Heart right ventricle (tissue), 16 donors: ENCODE measurements at regions not wholly inside any gene's neighbourhood (a gene's known extent, or its start where the extent isn't known, plus 50 kb on each side); places are given as distances from the start of the nearest gene placed in this dataset.
"Not testable (repeated sequence)": the region's sequence is repeated elsewhere in the genome, so short reads cannot be mapped to it uniquely, and the experiment has no call there.

Experiments
- ATAC-seq, 8 donors: fragments of 200-7000 bp; cut with Tn5 transposase; one replicate each; pipeline ENCODE4 v1.9.1; 2020; ENCODE audit warnings: mild to moderate bottlenecking in 8 of 8, moderate library complexity in 8 of 8, moderate number of reproducible peaks in 1 of 8
- DNase-seq, 2 donors: peaks; one replicate each; pipeline ENCODE4 v3.0.0-alpha.2; 2020
- H3K27ac ChIP-seq, 10 donors: fragments of 200-600 bp; sonication (generic) in 2 of 10; one replicate each; pipeline versions ENCODE4 v1.5.0 to v1.8.0; 2020 to 2022; ENCODE audit warnings: mild to moderate bottlenecking in 3 of 10
- H3K27me3 ChIP-seq, 7 donors: fragments of 200-600 bp; one replicate each; pipeline ENCODE4 v1.8.0; 2021 to 2022; ENCODE audit warnings: mild to moderate bottlenecking in 2 of 7
- H3K36me3 ChIP-seq, 9 donors: fragments of 200-600 bp; sonication (generic) in 1 of 9; one replicate each; pipeline versions ENCODE4 v1.5.0 to v1.8.0; 2020 to 2022; ENCODE audit warnings: mild to moderate bottlenecking in 2 of 9
- H3K4me1 ChIP-seq, 9 donors: fragments of 200-600 bp; sonication (generic) in 1 of 9; one replicate each; pipeline versions ENCODE4 v1.5.0 to v1.8.0; 2020 to 2022; ENCODE audit warnings: mild to moderate bottlenecking in 4 of 9
- H3K4me3 ChIP-seq, 10 donors: fragments of 200-600 bp; sonication (generic) in 2 of 10; one replicate each; pipeline versions ENCODE4 v1.5.0 to v1.8.0; 2020 to 2022; ENCODE audit warnings: mild to moderate bottlenecking in 7 of 10, moderate library complexity in 2 of 10
- H3K9me3 ChIP-seq, 11 donors: fragments of 200-600 bp in 10 of 11; sonication (generic) in 2 of 11; one replicate each; pipeline versions ENCODE4 v1.5.0 to v1.8.0; 2013 to 2022; ENCODE audit warnings: mild to moderate bottlenecking in 2 of 11, control low read depth in 1 of 11, moderate library complexity in 1 of 11
- CTCF ChIP-seq, 9 donors: fragments of 200-600 bp; sonication (generic) in 2 of 9; IDR thresholded peaks; one replicate each; pipeline versions ENCODE4 v1.5.0 to v1.8.0; 2021 to 2022; ENCODE audit warnings: antibody characterized with exemption in 9 of 9, mild to moderate bottlenecking in 5 of 9, moderate library complexity in 1 of 9
- WGBS, 2 donors: extraction: QIAGEN DNeasy Blood & Tissue Kit; methylation state at CpG; one replicate each; pipeline ENCODE4 v1.1.7; 2013; ENCODE audit warnings: inconsistent platforms in 1 of 2; 5-methylcytosine and 5-hydroxymethylcytosine counted together
- intact Hi-C, 10 donors: fragments of 100-400 bp; cut with DNase I; formaldehyde crosslinking; loops; one replicate each; pipeline versions ENCODE4 v1.11.1 to v1.14.2; 2022
- donor health status: Arrhythmogenic right ventricular cardiomyopathy.
- donor health status: ischemic (EF 13 %, LVEDD 7.1; RV severe dilation, severe dysfunction).
- donor health status: healthy with polysubstance abuse.
- donor health status: DM: no; HTN: yes; CAD: no.
- donor health status: DM: no; HTN: no; CAD: no.
- donor health status: ischemic (EF 25% LVEDD 6.9; RV normal size, moderate dysfunction).
- donor health status: ischemic (EF 25% LVEDD 5.7; RV mildly dilated, moderate dysfunction).
- donor health status: healthy.
- donor health status: DM: yes; HTN: yes; CAD: no.
- donor health status: Ischemic cardiomyopathy.
- donor health status: ischemic (EF 35%, LVEDD 5.7; RV mildly dilated, moderate dysfunction).
- donor health status: nonischemic (EF 11% LVEDD 7.7; RV severe dilation, severe dysfunction).
- donor health status: DM: yes; HTN: yes; CAD: no.
- donor health status: PGD.
- donor health status: ischemic (EF 29% LVEDD 5.4; RV normal size, mild dysfunction).
- donor health status: nonischemic (EF 23%, LVEDD 6.1; RV moderate dilation, normal function).

- TF ChIP-seq CTCF (IDR thresholded peaks at IDR 0.05) = no peak
Measured at GRCh38 chr17:63285551-63285950, 160.6 kb downstream of the CYB561 start.

GRCh38 chr17:63286254-63286653, 159.9 kb downstream of the CYB561 start:
- Histone ChIP-seq H3K27ac (no peak overlapping the region), H3K4me3 (no peak overlapping the region), H3K36me3 (no peaks in the 10 kb centered on the region), H3K27me3 (no peaks in the 10 kb centered on the region), H3K9me3 (peaks cover 0 to 49% (median 18%) of the 10 kb centered on the region in 11 donors), H3K4me1 (no peaks in the 10 kb centered on the region)
- ATAC-seq (no peak), DNase-seq (no peak)
- intact Hi-C loops = no loop called here
- no peak for TF ChIP-seq CTCF (IDR thresholded peaks at IDR 0.05)

More at GRCh38 chr17:63285551-63285950, 160.6 kb downstream of the CYB561 start:
- Histone ChIP-seq H3K4me3 (no peak overlapping the region), H3K4me1 (no peaks in the 10 kb centered on the region), H3K36me3 (no peaks in the 10 kb centered on the region), H3K27me3 (no peaks in the 10 kb centered on the region), H3K9me3 (peaks cover 0 to 49% (median 18%) of the 10 kb centered on the region in 11 donors), H3K27ac (no peak overlapping the region)
- 99 to 100% methylated on average over 4 of the region's 4 CpGs for WGBS, 2 donors
- ATAC-seq (no peak), DNase-seq (no peak)
- intact Hi-C loops = no loop called here

- H3K4me3 ChIP-seq, ATAC-seq, H3K4me1 ChIP-seq, H3K27me3 ChIP-seq, DNase-seq, H3K36me3 ChIP-seq, intact Hi-C loops, H3K27ac ChIP-seq: not testable (repeated sequence)
- peaks cover 0 to 49% (median 18%) of the 10 kb centered on the region in 11 donors for H3K9me3 ChIP-seq
- 98 to 99% methylated on average over 4 of the region's 4 CpGs for WGBS, 2 donors
Measured at GRCh38 chr17:63287006-63287405, 159.1 kb downstream of the CYB561 start.

- no peaks in the 10 kb centered on the region for H3K27me3 ChIP-seq
- no peak for ATAC-seq
- 100% methylated on average over 1 of the region's 1 CpG for WGBS, 2 donors
Measured at GRCh38 chr17:63289931-63290330, 156.2 kb downstream of the CYB561 start.

More at GRCh38 chr17:63289931-63290330, 156.2 kb downstream of the CYB561 start:
- no peaks in the 10 kb centered on the region for H3K36me3 ChIP-seq
- H3K9me3 ChIP-seq = peaks cover 0 to 24% (median 8%) of the 10 kb centered on the region in 11 donors
- no peak overlapping the region for H3K27ac ChIP-seq
- DNase-seq = no peak
- H3K4me1 ChIP-seq = peaks cover 0 to 13% (median 3%) of the 10 kb centered on the region in 9 donors
- TF ChIP-seq CTCF (IDR thresholded peaks at IDR 0.05) = no peak
- intact Hi-C loops = no loop called here
- no peak overlapping the region for H3K4me3 ChIP-seq
